ENCODE measurements at regions not wholly inside any gene's neighbourhood (a gene's known extent, or its start where the extent isn't known, plus 50 kb on each side); places are given as distances from the start of the nearest gene placed in this dataset.

- H2AFZ ChIP-seq (ENCODE audit: low read depth, low read length), result no peak overlapping the region
- WGBS, result 71% methylated on average over 2 of the region's 2 CpGs
- no peak for DNase-seq
Observed at GRCh38 chr2:120466704-120467054, 120.7 kb downstream of the INHBB start.

GRCh38 chr2:120468136-120468535 is 122.2 kb downstream of the INHBB start:
- Histone ChIP-seq H2BK5ac (ENCODE audit: low read depth, low read length, poor library complexity, severe bottlenecking) (no peak overlapping the region), H3K4ac (ENCODE audit: low read depth in 1 of 2, low read length in 2 of 2) (no peak overlapping the region), H3K79me1 (replicated peaks; ENCODE audit: low read length, poor library complexity, severe bottlenecking) (no peaks in the 10 kb centered on the region), H3K36me3 (ENCODE audit: control insufficient read depth in 1 of 2, insufficient read depth in 2 of 2, low read depth in 1 of 2, low read length in 2 of 2) (no peaks in the 10 kb centered on the region), H3K9me3 (ENCODE audit: control insufficient read depth, low read length) (peaks cover 9% of the 10 kb centered on the region), H3K4me3 (ENCODE audit: insufficient read depth in 1 of 2, low read depth in 1 of 2, low read length in 2 of 2) (no peak overlapping the region), H3K27ac (ENCODE audit: low read length, poor library complexity, severe bottlenecking) (no peak overlapping the region), H2BK15ac (ENCODE audit: low read depth, poor library complexity, severe bottlenecking) (no peak overlapping the region), H4K91ac (ENCODE audit: low read length) (no peak overlapping the region), H4K8ac (ENCODE audit: low read length) (no peak overlapping the region), H2BK120ac (ENCODE audit: low read depth, low read length) (no peak overlapping the region), H3K14ac (ENCODE audit: low read length in 2 of 2) (no peak overlapping the region), H2AK5ac (ENCODE audit: low read length, severe bottlenecking) (no peak overlapping the region), H3K4me1 (ENCODE audit: control insufficient read depth, insufficient read depth, low read depth, low read length) (peaks cover 14% of the 10 kb centered on the region), H3K27me3 (ENCODE audit: control insufficient read depth in 1 of 2, insufficient read depth in 1 of 2, low read length in 2 of 2) (peaks cover 7 to 15% of the 10 kb centered on the region in 2 experiments), H3K23ac (ENCODE audit: low read length in 2 of 2) (no peak overlapping the region), H2BK12ac (ENCODE audit: low read length in 2 of 2) (no peak overlapping the region), H3K9ac (ENCODE audit: low read length) (no peak overlapping the region), H2AFZ (ENCODE audit: low read depth, low read length) (no peak overlapping the region), H3K4me2 (ENCODE audit: low read length, poor library complexity, severe bottlenecking) (no peak overlapping the region), H3K18ac (ENCODE audit: low read depth in 1 of 2, low read length in 2 of 2) (no peak overlapping the region)
- no peak for DNase-seq
- WGBS, result 87% methylated on average over 6 of the region's 6 CpGs

More at GRCh38 chr2:120466704-120467054, 120.7 kb downstream of the INHBB start:
- Histone ChIP-seq H3K79me1 (replicated peaks; ENCODE audit: low read length, poor library complexity, severe bottlenecking) (no peaks in the 10 kb centered on the region), H3K14ac (ENCODE audit: low read length in 2 of 2) (no peak overlapping the region), H2BK120ac (ENCODE audit: low read depth, low read length) (no peak overlapping the region), H3K27ac (ENCODE audit: low read length, poor library complexity, severe bottlenecking) (no peak overlapping the region), H2BK5ac (ENCODE audit: low read depth, low read length, poor library complexity, severe bottlenecking) (no peak overlapping the region), H2BK15ac (ENCODE audit: low read depth, poor library complexity, severe bottlenecking) (no peak overlapping the region), H2AK5ac (ENCODE audit: low read length, severe bottlenecking) (no peak overlapping the region), H3K9me3 (ENCODE audit: control insufficient read depth, low read length) (no peaks in the 10 kb centered on the region), H3K4ac (ENCODE audit: low read depth in 1 of 2, low read length in 2 of 2) (no peak overlapping the region), H3K36me3 (ENCODE audit: control insufficient read depth in 1 of 2, insufficient read depth in 2 of 2, low read depth in 1 of 2, low read length in 2 of 2) (no peaks in the 10 kb centered on the region), H3K9ac (ENCODE audit: low read length) (no peak overlapping the region), H3K4me1 (ENCODE audit: control insufficient read depth, insufficient read depth, low read depth, low read length) (peaks cover 14% of the 10 kb centered on the region), H3K4me2 (ENCODE audit: low read length, poor library complexity, severe bottlenecking) (no peak overlapping the region), H4K91ac (ENCODE audit: low read length) (no peak overlapping the region), H3K4me3 (ENCODE audit: insufficient read depth in 1 of 2, low read depth in 1 of 2, low read length in 2 of 2) (no peak overlapping the region), H3K27me3 (ENCODE audit: control insufficient read depth in 1 of 2, insufficient read depth in 1 of 2, low read length in 2 of 2) (peaks cover 7 to 20% of the 10 kb centered on the region in 2 experiments), H2BK12ac (ENCODE audit: low read length in 2 of 2) (no peak overlapping the region), H4K8ac (ENCODE audit: low read length) (no peak overlapping the region), H3K18ac (ENCODE audit: low read depth in 1 of 2, low read length in 2 of 2) (no peak overlapping the region), H3K23ac (ENCODE audit: low read length in 2 of 2) (no peak overlapping the region)

- Histone ChIP-seq H2BK12ac (ENCODE audit: low read length in 2 of 2) (peak overlapping the region in 1 of 2 experiments; percentile 64), H3K4me3 (ENCODE audit: insufficient read depth in 1 of 2, low read depth in 1 of 2, low read length in 2 of 2) (no peak overlapping the region), H3K9me3 (ENCODE audit: control insufficient read depth, low read length) (peaks cover 9% of the 10 kb centered on the region), H2AFZ (ENCODE audit: low read depth, low read length) (no peak overlapping the region), H3K4me2 (ENCODE audit: low read length, poor library complexity, severe bottlenecking) (no peak overlapping the region), H3K14ac (ENCODE audit: low read length in 2 of 2) (no peak overlapping the region), H4K8ac (ENCODE audit: low read length) (no peak overlapping the region), H3K27ac (ENCODE audit: low read length, poor library complexity, severe bottlenecking) (no peak overlapping the region), H2BK120ac (ENCODE audit: low read depth, low read length) (no peak overlapping the region), H3K18ac (ENCODE audit: low read depth in 1 of 2, low read length in 2 of 2) (peak overlapping the region in 1 of 2 experiments; percentile 41), H3K4ac (ENCODE audit: low read depth in 1 of 2, low read length in 2 of 2) (peak overlapping the region in 1 of 2 experiments; percentile 56), H3K27me3 (ENCODE audit: control insufficient read depth in 1 of 2, insufficient read depth in 1 of 2, low read length in 2 of 2) (peaks cover 0 to 8% of the 10 kb centered on the region in 2 experiments), H2BK5ac (ENCODE audit: low read depth, low read length, poor library complexity, severe bottlenecking) (no peak overlapping the region), H3K9ac (ENCODE audit: low read length) (peak overlapping the region; percentile 84), H3K23ac (ENCODE audit: low read length in 2 of 2) (no peak overlapping the region), H2BK15ac (ENCODE audit: low read depth, poor library complexity, severe bottlenecking) (no peak overlapping the region), H3K79me1 (replicated peaks; ENCODE audit: low read length, poor library complexity, severe bottlenecking) (no peaks in the 10 kb centered on the region), H3K36me3 (ENCODE audit: control insufficient read depth in 1 of 2, insufficient read depth in 2 of 2, low read depth in 1 of 2, low read length in 2 of 2) (no peaks in the 10 kb centered on the region), H4K91ac (ENCODE audit: low read length) (no peak overlapping the region), H3K4me1 (ENCODE audit: control insufficient read depth, insufficient read depth, low read depth, low read length) (peaks cover 12% of the 10 kb centered on the region), H2AK5ac (ENCODE audit: low read length, severe bottlenecking) (no peak overlapping the region)
- WGBS, result 90% methylated on average over 2 of the region's 2 CpGs
- DNase-seq, result no peak
Observed at GRCh38 chr2:120469426-120469825, 123.5 kb downstream of the INHBB start.

DNA sequence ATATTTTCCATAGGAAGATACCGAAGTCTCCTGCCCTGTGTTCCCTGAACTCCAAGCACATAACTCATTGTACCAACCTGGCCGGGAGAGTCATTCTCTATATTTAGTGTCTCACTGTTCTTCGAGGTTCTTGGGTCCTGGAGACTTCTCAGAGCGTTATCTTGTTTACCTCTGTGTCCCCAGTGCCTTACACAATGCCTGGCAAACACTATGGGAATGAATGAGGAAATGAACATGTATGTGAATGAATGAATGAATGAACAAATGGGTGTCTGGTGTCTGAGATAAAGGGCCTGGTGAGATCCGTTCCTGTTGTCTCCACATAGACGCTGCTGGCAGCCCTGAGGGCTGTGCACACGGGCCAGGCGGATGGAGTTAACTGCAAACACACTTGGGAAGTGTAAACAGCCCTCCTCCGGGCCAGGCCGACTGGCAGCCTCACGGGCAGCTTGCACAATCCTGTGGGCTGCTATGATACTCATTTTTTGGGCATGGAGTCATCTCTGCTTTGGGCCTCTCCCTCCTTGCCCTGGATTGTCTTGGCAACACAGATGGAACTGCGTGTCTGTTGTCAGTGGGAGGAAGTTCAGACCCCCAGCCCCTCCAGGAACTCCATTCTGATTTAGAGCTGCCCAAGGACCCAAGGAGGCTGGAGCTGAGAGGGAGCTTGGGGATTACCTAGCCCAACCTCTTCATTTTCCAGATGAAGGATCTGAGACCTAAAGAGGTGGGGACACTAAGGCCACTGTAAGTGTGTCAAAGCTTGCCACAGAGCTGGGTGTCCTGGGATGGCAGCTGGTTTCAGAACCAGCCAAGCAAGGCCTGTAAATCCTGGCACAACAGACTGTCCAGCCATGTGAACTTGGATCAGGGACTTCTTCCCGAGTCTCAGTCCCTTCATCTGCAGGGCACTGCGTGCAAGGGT is 124.4 kb downstream of the INHBB start:
- peak; percentile 96 for DNase-seq
- no peak overlapping the region for H3K4me2 ChIP-seq (ENCODE audit: low read length, poor library complexity, severe bottlenecking)
- 45% methylated on average over 14 of the region's 14 CpGs for WGBS

More for the DNA sequence above, 124.4 kb downstream of the INHBB start:
- peak overlapping the region in 1 of 2 experiments; percentile 78 for H3K18ac ChIP-seq (ENCODE audit: low read depth in 1 of 2, low read length in 2 of 2)
- H3K4me3 ChIP-seq (ENCODE audit: insufficient read depth in 1 of 2, low read depth in 1 of 2, low read length in 2 of 2), result peak overlapping the region in 1 of 2 experiments; percentile 7
- H4K91ac ChIP-seq (ENCODE audit: low read length), result peak overlapping the region; percentile 52
- peak overlapping the region; percentile 84 for H3K9ac ChIP-seq (ENCODE audit: low read length)
- H3K14ac ChIP-seq (ENCODE audit: low read length in 2 of 2), result no peak overlapping the region
- H4K8ac ChIP-seq (ENCODE audit: low read length), result peak overlapping the region; percentile 66
- peaks cover 10% of the 10 kb centered on the region for H3K4me1 ChIP-seq (ENCODE audit: control insufficient read depth, insufficient read depth, low read depth, low read length)
- H2BK5ac ChIP-seq (ENCODE audit: low read depth, low read length, poor library complexity, severe bottlenecking), result no peak overlapping the region
- peaks cover 0 to 11% of the 10 kb centered on the region in 2 experiments for H3K27me3 ChIP-seq (ENCODE audit: control insufficient read depth in 1 of 2, insufficient read depth in 1 of 2, low read length in 2 of 2)
- H3K27ac ChIP-seq (ENCODE audit: low read length, poor library complexity, severe bottlenecking), result peak overlapping the region; percentile 25
- H2BK15ac ChIP-seq (ENCODE audit: low read depth, poor library complexity, severe bottlenecking), result no peak overlapping the region
- H2AK5ac ChIP-seq (ENCODE audit: low read length, severe bottlenecking), result no peak overlapping the region
- H3K36me3 ChIP-seq (ENCODE audit: control insufficient read depth in 1 of 2, insufficient read depth in 2 of 2, low read depth in 1 of 2, low read length in 2 of 2), result no peaks in the 10 kb centered on the region
- peaks cover 9% of the 10 kb centered on the region for H3K9me3 ChIP-seq (ENCODE audit: control insufficient read depth, low read length)
- no peak overlapping the region for H2AFZ ChIP-seq (ENCODE audit: low read depth, low read length)
- no peak overlapping the region for H2BK120ac ChIP-seq (ENCODE audit: low read depth, low read length)
- no peak overlapping the region for H3K23ac ChIP-seq (ENCODE audit: low read length in 2 of 2)
- H3K79me1 ChIP-seq (replicated peaks; ENCODE audit: low read length, poor library complexity, severe bottlenecking), result no peaks in the 10 kb centered on the region
- H3K4ac ChIP-seq (ENCODE audit: low read depth in 1 of 2, low read length in 2 of 2), result peak overlapping the region in 1 of 2 experiments; percentile 31
- H2BK12ac ChIP-seq (ENCODE audit: low read length in 2 of 2), result peak overlapping the region; percentile 38 to 53

All from mesenchymal stem cell (in vitro differentiated cells and primary cell).